Glomerular visceral epithelial cell (primary cell): ENCODE measurements at regions not wholly inside any gene's neighbourhood (a gene's known extent, or its start where the extent isn't known, plus 50 kb on each side); places are given as distances from the start of the nearest gene placed in this dataset.

Experiments
- DNase-seq: peaks from one replicate; pipeline ENCODE4 v3.0.0-alpha.2; 2016; ENCODE audit errors: extremely low spot score

GRCh38 chr13:22738357-22738756 lies 442.4 kb upstream of the SGCG start:
- no peak for DNase-seq

GRCh38 chr13:22740264-22740663 lies 440.5 kb upstream of the SGCG start:
- no peak for DNase-seq

DNA sequence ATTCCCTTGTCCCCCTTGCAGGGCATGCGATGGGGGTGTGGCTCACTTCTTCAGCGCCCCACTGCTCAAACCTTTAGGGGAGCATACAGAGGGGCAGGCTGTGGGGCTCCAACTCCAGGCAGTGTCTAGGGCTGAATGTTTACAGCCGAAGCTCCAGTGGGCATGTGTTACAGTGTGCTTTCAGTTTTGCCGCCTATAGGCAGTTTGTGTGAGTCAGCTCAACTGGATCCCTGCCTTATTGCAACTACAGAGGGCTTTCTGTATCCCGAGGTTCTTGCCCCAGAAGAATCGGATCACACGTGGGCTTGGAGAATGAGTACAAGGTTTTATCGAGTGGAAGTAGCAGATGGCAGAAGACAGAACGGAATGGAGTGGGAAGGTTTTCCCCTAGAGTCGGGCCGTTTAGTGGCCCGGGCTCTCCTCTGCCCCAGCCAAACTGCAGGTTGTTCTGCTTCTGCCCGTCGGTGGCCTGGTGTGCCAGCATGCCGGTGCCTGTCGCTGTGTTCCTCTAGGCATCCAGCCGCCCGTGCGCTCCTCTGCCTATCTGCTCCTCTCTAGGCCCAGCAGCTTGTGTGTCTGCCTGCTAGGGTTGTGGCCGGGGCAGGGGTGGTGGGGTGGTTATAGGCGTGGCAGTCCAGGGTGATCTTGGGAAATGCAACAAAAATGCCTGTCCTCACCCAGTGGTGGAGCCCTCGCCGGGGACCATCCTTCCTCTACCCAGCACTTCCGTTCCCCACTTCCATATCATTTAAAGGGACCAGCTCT lies 435.9 kb upstream of the SGCG start:
- no peak for DNase-seq

- no peak for DNase-seq
These were observed 431.8 kb upstream of the SGCG start for GRCh38 chr13:22748866-22749577.

- no peak for DNase-seq
These were observed 431.2 kb upstream of the SGCG start for GRCh38 chr13:22749626-22750025.

DNA sequence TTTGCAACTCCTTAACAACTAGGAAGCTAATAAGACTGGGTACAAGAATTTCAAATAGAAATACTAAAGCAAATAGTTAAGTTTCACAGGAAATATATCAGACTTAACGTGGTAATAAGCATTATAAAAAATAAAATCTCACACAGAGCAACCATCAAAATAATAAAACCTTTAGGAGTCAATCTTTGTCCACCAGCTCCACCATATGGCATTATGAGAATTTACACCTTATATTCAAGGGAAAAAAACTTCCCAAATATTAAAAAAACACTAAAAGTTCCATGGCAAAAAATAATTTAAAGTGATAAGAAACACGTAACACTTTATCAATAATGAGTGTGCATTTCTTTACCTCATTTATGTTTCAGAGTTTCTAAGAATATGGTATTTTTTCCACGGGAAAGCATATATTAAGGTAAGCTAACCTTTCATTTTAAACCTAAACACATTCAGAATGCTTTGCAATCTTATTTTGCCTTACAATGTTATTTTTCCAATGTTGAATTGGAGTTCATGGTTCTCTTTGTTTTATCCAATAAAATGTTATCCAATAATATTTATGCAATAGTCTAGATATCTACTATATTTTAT lies 423.2 kb upstream of the SGCG start:
- peak; percentile 32 for DNase-seq

DNA sequence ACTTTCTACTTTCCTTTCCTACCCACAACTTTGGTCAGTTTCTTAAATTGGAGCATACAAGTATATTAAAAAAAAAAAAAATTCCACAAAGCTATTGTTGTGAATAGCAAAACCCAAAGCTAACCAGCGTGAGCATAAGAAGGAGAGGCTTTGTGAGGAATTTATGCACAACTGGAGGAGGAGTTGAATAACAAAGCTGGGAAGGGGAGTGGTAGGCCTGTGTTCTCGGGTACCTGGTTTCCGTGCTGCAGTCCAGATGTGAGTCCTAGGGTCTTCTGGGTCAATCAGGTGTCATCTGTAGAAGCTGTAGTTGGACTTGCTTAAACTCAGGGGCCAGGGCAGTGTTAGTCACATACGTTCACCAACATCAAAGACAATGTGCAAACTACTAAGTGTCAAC lies 422.5 kb upstream of the SGCG start:
- no peak for DNase-seq

GRCh38 chr13:22761709-22762108 lies 419.1 kb upstream of the SGCG start:
- no peak for DNase-seq

DNA sequence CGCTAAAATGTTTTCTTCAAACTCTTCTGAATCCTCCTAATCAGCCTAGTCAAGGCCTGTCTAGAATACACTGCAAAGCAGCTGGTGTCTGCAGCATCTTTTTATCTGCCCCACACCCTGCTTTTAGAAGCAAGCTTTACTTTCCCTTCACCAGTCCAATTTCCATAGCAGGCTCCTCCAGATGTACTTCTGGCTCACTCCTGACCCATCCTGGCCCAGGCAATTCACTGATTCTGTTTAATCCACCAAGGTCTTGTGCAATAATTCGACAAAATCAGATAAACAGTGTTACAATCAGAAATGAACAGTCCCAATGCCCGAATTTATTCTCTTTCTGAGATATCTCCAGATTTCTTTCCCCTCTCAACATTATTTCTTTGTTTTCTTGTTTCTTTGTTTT lies 415.2 kb upstream of the SGCG start:
- no peak for DNase-seq

DNA sequence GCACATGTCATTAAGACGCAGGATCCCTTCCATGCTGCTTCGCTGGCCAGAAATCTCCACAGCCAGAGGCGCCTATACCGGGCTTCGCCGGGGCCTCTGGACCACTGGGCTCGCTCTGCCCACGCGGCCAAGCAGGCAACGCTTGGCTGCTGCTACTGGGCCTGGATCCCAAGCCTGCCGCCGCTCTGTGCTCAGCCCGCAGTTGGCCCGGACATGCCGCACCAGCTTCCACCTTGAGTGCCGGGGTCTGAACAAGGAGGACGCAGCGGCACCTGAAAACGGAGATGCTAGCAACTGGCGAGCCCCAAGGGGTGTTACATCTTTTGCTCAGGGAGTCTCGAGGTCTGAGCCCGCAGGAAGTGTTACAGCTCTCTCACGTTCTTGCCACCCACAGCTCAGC lies 409.9 kb upstream of the SGCG start:
- no peak for DNase-seq

DNA sequence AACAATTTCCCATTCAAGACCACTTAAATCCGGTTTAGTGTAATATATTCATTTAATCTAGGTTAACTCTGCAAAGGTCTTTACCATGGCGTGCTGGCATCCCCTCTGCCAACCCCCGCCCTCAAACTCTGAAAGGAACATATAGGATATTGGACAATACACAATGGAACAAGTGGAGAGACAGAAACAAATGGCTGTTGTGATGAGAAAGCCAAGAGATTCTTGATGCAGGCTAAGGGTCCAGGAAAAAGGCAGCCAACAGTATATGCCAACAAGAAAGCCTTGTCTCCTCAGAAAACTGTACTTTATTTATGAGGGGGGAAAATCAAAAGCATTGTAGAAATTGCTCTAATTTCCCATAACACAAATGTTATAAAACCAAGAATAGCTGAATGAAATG lies 407.3 kb upstream of the SGCG start:
- no peak for DNase-seq

DNA sequence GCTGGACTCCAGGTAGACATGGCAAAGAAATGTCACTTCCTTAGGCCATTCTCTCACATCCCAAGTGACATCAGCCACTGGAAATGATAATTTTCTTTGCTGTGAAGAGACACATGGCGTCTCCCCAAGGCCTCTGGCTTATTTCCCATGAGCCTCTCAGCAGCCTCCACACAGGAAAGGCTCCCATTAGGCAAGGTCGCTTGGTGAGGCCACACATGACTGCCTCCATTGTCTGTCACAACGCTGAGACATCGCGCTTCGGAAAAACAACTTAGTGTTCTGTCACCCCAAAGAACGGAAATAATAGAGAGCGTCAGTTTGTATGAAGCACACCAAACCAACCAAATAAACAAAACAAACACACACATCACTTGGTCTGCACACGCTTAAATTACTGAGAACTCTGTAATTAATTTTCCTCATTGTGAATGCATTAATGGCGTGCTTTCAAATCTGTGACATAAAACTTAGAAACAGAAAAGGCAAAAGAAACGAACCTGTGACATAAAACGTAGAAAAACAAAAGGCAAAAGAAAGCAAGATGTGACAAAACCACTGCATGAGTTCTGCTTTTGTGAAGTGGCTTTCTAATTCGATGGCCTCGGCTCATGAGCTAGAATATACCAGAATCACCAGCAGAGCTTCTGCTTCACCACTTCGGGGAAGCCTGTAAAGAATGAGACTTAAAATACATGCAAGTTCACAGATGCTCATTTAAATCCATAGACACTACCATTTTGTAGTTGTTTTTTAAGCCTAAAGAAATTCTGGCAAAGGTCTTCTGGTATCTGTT lies 404.2 kb upstream of the SGCG start:
- no peak for DNase-seq

- DNase-seq = no peak
These were observed 403.6 kb upstream of the SGCG start for GRCh38 chr13:22777207-22777606.

DNA sequence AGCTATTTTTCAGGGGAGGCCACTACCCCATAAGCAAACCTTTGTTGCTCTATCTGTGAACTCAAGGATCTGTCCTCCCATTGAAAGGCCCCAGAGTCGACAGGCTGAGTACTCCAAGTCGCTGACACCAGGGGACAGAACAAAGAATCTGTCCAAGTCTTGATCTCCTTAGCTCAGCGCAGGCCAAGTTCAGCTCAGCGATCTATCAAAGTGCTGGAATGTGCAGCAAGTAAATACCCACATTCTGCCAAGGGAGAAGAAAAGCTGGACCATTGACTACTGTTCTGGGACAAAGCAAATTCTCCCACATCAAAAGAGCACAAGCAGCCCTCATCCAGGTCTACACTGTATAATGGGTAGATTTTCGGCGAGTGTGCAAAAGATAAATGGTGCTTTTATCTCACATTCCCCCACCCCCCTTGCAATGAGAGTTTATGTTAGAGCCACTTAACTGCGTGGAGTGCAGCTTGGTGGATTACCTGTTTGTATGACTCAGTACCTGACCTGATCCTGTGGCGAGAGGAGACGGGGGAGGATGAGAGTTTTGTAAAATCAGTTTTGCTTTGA lies 391.7 kb upstream of the SGCG start:
- no peak for DNase-seq

DNA sequence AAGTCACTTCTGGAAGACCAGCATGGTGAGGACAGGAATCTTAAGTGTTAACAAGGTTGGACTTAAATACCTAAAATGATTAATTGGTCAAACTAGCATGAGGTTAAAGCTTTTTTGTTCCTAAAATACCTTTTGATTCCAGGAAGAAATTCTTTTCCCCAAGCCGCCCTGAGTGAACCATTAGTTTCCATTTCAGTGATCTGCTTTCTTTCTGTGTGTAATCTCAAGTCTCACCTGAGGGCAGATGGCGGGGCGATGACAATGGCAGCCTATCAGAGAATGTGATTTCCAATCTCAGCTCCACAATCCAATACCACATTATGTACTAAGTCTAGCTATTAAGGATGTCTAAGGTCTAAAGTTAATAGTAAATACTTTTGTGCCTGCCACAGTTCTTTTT lies 390.9 kb upstream of the SGCG start:
- no peak for DNase-seq

- peak; percentile 79 for DNase-seq
These were observed 387.1 kb upstream of the SGCG start for GRCh38 chr13:22793598-22794134.

DNA sequence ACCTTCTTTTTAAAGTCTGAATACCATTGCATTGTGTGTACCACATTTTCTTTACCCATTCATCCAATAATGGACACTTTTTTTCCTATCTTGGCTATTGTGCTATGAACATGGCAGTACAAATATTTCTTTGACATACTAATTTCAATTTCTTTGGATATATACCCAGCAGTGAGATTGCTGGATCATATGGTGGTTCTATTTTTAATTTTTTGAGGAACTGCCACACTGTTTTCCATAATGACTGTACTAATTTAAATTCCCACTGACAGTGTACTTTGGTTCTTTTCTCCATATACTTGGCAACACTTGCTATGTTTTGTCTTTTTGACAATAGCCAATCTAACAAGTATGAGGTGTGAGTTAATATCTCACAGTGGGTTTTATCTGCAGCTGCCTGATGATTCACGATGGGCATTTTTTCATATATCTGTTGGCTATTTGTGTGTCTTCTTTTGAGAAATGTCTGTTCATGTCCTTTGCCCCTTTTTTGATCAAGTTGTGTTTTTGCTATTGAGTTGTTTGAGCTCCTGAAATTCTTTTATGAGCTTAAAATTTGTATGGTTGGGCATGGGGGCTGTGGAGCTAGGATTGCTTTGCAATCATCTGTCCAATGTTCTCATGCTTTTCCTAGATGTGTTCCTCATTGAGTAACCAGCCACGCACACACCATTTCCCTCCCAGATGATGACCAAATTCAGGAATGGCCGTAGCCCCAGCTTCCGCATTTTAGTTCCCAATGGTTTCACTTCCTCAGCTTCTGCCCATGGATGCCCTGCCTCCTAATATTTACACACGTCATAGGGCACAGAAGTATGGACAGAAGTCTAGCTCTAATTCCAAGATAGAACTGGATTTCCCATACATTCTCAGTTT lies 380.0 kb upstream of the SGCG start:
- DNase-seq = peak; percentile 9

GRCh38 chr13:22801402-22802003 lies 379.3 kb upstream of the SGCG start:
- peak; percentile 38 for DNase-seq

- DNase-seq = no peak
These were observed 368.0 kb upstream of the SGCG start for GRCh38 chr13:22812793-22813192.
